NCI-H446 (cell line): ENCODE measurements at regions not wholly inside any gene's neighbourhood (a gene's known extent, or its start where the extent isn't known, plus 50 kb on each side); places are given as distances from the start of the nearest gene placed in this dataset.
"Not testable (repeated sequence)": the region's sequence is repeated elsewhere in the genome, so short reads cannot be mapped to it uniquely, and the experiment has no call there.

ENCODE experiments used
- DNase-seq, 2 experiments: peaks; one replicate each; lab custom pipeline; 2025; lab: John Stamatoyannopoulos, UW

- no peak for DNase-seq
These were observed 539.6 kb upstream of the CADM1 start for GRCh38 chr11:116043857-116044256.

GRCh38 chr11:116043059-116043458 is 538.8 kb upstream of the CADM1 start:
- not testable (repeated sequence) for DNase-seq

- no peak for DNase-seq
These were observed 537.9 kb upstream of the CADM1 start for GRCh38 chr11:116042146-116042545.

GRCh38 chr11:116037861-116038260 is 533.6 kb upstream of the CADM1 start:
- DNase-seq = no peak

GRCh38 chr11:116035977-116036376 is 531.8 kb upstream of the CADM1 start:
- DNase-seq = peak in 1 of 2 experiments; percentile 12

- no peak for DNase-seq
These were observed 529.8 kb upstream of the CADM1 start for GRCh38 chr11:116033931-116034553.

- no peak for DNase-seq
These were observed 526.6 kb upstream of the CADM1 start for GRCh38 chr11:116030697-116031331.

GRCh38 chr11:116028506-116028905 is 524.3 kb upstream of the CADM1 start:
- not testable (repeated sequence) for DNase-seq

- no peak for DNase-seq
These were observed 495.2 kb upstream of the CADM1 start for GRCh38 chr11:115999437-115999836.

- DNase-seq = no peak
These were observed 492.6 kb upstream of the CADM1 start for GRCh38 chr11:115996808-115997188.

- no peak for DNase-seq
These were observed 492.1 kb upstream of the CADM1 start for GRCh38 chr11:115996125-115996807.

GRCh38 chr11:115993590-115993989 is 489.4 kb upstream of the CADM1 start:
- DNase-seq = no peak

- DNase-seq = no peak
These were observed 485.8 kb upstream of the CADM1 start for GRCh38 chr11:115990004-115990447.

- DNase-seq = no peak
These were observed 481.7 kb upstream of the CADM1 start for GRCh38 chr11:115985896-115986295.

GRCh38 chr11:115984228-115984627 is 480.0 kb upstream of the CADM1 start:
- DNase-seq = no peak

- no peak for DNase-seq
These were observed 478.5 kb upstream of the CADM1 start for GRCh38 chr11:115982666-115983065.

GRCh38 chr11:115981814-115982471 is 477.7 kb upstream of the CADM1 start:
- no peak for DNase-seq

- no peak for DNase-seq
These were observed 476.9 kb upstream of the CADM1 start for GRCh38 chr11:115981104-115981481.

GRCh38 chr11:115980337-115981103 is 476.3 kb upstream of the CADM1 start:
- DNase-seq = peak; percentile 25 to 81

- no peak for DNase-seq
These were observed 470.5 kb upstream of the CADM1 start for GRCh38 chr11:115974703-115975102.

- DNase-seq = not testable (repeated sequence)
These were observed 463.0 kb upstream of the CADM1 start for GRCh38 chr11:115967203-115967602.
